ENCODE measurements at regions not wholly inside any gene's neighbourhood (a gene's known extent, or its start where the extent isn't known, plus 50 kb on each side); places are given as distances from the start of the nearest gene placed in this dataset.

DNA sequence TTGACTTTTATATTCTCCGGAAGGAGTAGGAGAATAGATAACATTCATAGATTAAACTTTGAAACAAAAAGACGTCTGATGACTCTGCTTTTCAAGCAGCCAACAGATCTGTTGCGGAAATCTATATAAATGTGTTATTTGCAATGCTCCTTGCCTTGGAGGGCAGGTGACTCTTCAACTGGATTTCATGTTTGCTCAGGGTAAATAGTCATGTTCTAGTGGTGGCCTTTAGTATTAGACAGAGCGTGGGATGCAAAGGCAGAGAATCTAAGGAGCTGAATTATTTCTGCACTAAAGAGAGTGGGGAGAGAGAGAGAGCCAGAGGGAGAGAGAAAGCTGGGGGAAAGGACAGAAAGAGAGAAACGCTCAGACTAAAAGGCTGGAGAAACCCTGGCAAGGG is 454.3 kb downstream of the AJAP1 start:
- DNase-seq = no peak

DNA sequence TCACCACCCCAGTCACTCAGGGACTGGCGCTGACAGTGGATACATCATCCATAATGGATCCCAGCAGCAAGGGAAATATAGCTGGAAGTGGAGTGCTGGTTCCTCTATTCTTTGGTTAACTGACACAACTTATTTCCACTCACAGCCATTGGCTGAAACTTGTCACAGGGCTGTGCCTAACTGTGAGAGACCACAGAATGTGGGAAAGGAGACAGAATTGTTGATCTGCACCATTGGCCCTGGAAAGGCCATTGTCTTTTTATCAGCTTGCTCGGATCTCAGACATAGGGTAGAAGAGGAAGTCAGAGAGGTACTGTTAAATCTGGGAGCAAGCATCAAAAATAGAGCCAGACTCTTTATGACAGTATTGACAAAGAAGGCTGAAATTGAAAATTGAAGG is 451.3 kb downstream of the AJAP1 start:
- DNase-seq = no peak

DNA sequence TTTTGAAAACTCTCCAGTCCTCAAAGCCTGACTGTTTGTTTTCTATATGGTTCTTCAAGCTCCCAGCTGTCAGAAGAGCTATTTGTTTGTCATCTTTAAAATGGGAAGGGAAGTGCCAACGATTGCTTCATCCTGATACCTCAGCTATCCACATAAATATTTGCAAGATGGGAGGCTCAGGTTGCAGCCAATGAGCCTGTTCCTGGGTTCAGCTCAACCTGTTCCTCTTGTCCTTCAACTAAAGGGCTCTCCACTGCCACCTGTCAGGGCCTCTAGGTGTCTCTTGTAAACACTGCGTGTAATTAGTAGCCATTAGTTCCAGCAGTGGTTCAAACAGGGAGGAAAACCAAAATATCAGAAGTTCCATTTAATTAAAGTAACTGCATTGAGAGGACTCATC is 445.1 kb downstream of the AJAP1 start:
- no peak for DNase-seq

DNA sequence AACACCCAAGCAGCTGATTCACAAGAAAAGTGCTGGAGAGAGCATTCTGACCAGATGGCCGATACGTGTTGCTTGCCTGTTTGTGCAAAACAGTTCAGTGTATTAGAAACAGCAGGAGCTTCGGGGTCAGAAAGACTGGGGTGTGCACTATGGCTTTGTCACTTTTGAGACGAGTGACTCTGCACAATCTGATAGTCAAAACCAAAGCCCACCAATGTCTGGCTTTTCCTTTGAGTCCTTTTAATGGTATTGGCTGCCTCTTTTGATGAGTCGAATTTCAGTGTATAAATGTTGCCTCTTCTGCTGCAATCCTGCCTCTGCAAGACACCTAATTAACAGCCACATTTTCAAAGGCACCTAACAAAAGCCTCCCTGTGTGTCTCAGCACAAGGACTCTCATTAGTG is 444.6 kb downstream of the AJAP1 start:
- no peak for DNase-seq

DNA sequence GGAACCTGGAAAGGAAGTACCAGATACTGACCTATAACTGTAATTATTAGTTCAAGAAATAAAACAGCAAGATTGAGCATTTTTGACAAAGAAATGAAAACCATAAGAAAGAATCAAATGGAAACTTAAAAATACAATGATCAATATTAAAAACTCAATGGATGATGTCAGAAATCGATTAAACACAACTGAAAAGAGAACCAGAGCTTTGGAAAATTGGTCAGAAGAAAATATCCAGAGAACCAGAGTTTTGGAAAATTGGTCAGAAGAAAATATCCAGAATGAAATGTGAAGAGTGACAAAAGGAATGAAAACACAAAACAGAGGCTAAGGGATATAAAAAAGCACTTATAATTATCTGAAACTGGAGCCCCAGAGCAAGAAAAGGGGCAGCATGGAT is 438.6 kb downstream of the AJAP1 start:
- no peak for DNase-seq

DNA sequence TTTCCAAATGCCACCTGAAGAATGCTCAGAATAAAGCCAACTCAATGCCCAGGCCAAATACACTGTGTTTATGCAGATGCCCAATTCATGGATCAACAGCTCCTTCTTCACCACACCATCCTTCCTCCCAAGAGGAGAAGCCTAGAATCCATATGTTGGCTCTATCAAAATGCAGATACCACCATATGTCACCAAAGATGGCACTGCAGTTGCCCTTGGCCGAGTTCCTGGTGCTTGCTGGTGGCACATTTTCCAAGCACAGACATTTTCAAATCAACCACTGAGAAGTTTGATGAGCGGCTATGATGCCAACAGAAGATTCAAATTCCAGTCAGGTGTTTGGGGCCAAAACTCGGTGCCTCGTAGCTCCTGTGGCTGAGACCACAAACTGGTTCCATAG is 430.3 kb downstream of the AJAP1 start:
- no peak for DNase-seq

DNA sequence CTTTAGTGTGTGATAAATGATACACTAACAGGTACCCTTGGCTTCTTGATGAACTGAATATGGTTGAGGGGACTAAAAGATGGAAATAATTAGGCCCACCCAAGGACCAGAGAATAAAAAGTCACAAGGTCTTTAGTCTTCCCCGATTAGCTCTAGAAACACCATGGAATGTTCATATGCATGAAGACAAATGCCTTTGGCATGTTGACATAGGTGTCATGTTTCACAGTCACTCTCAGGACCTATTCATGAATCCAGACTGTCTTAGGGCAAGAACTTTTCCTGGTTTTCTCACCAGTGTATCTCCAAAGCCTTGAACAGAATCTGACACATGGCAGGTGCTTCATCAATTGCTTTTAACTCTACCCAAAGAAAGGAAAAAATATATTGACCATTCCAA is 412.8 kb downstream of the AJAP1 start:
- no peak for DNase-seq

DNA sequence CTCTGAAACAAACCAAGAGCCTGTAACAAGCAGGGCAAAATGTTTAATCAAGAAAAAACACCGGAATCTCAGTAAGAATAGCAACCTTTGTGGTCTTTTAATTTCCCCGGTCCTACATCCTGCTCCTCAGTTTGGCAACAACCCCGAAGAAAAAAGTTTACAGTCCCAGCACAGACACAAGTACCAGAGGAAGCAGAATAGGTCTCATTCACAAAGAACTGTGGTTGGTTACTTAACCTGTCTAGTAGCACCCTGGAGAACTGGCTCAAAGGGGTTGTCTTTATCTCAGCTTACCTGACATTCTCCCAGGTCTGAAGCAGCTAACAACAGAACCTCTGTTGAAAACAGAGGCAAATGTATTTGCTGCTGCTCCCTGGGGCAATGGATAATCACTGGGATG is 399.3 kb downstream of the AJAP1 start:
- no peak for DNase-seq

DNA sequence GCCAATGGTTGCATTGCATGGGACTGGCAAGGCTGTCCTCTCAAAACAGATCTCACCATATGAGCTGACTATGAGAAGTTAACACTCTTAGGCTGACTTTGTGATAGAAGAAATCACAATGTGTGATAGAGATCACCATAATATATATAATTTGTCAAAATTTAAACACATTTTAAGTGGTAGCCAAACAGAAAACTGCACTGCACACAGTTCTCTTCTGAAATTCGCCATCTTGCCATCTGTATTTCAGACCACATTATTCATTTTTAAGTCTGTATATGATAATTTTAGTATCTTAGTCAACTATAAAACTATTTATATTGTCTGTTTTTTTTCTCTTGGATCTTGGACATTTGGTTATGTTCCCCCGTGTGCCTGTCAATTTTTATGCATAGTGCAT is 374.7 kb downstream of the AJAP1 start:
- DNase-seq = no peak

DNA sequence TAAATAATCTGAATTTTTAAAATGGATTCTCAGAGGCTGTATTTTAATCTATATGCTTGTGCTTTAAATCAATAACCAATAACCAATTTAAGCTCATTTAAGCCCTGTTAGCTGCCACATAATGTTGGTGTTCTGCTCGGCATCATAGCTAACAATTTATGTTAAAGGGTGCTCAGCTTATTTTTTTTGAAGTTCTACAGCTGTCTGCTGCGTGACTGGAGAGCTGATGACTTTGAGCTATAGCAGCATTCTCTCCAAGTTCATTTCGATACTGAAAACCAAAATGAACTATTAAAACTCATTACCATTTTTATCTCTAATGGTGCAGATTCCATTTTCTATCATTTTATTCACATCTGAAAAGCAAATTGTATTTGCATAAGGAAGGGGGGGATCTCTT is 357.8 kb downstream of the AJAP1 start:
- no peak for DNase-seq

DNA sequence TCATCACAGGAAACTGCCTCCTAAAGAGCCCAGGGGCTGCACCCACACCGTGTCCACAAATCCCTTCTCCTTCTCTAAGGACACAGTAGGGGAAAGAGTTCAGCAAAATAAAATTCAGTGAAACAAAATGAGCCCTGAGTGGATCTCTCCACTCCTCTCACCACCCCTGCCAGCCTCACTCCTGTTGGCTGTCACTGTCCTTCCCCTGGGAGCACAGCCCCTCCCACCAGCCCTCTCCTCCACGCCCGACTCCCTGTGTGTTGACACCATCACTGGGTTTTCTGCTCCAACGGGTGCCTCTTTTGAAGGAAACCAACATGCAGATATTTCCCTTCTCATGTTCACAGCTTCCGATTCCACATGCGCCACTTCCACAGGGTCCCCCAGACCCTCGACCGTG is 356.2 kb downstream of the AJAP1 start:
- no peak for DNase-seq

DNA sequence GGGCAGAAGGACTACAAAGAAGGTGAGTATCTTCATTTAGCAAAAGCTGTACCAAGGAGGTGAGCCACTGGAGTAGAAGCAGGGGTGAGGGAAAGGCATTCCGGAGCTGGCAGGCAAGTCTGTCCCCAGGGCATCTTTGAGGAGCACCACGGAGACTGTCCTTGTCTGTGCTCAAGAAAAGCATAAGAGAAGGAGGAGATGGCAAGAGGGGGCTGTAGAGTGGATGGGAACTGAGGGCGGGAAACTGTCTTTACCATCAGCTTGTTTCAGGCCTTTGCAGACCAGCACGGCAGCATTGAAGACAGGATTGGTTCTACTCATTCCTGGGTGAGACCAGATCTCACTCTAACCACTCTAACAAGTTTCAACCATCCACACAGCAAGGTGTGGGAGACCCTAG is 355.8 kb downstream of the AJAP1 start:
- no peak for DNase-seq

DNA sequence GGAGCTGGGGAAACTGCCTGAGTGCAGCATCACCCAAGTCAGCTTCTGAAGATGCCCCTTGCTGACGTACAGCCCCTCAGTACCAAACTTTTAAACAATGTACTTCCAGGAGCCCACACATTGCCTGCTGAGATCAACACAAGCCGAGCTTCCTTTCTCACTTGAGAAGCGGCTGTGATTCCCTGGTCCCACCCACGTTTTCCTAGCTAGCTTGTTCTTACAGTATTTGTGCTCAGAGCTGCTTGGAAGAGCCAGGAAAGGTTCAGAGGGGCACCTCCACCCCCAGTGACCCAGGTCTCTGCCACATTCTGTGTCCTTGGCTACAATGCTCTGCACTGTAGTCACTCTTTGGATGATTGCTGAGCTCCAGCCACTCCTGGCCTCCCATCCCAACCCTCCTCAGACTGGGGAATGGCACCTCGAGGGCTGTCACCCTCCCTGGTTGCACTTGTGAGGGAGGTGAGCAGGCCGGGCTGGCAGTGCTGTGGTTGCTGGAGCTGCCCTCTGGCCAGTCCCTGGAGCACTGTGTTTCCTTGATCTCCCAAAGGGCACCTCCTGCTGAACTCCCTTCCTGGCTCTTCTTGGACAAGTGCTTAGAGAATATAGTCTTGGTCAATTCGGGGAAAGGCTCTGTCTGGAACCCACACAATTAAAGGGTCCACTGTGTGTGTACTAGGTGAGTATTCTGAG is 355.1 kb downstream of the AJAP1 start:
- DNase-seq = no peak

DNA sequence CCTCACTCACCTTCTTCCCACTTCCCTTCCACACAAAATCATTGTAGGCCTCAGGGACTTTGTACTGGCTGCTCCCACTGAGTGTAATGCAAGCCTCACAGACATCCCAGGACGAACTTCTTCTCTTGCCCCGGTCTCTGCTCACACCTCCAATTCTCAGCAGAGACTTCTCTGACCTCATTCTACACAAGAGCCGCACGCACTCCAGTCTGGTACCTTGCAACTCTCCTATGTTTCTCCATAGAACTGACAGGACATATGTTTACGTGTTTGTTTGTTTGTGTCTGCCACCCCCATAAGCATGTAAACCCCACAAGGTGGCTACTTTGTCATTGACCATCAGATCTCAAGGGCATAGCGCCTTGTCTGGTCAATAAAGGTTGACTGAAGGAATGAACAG is 350.8 kb downstream of the AJAP1 start:
- no peak for DNase-seq

DNA sequence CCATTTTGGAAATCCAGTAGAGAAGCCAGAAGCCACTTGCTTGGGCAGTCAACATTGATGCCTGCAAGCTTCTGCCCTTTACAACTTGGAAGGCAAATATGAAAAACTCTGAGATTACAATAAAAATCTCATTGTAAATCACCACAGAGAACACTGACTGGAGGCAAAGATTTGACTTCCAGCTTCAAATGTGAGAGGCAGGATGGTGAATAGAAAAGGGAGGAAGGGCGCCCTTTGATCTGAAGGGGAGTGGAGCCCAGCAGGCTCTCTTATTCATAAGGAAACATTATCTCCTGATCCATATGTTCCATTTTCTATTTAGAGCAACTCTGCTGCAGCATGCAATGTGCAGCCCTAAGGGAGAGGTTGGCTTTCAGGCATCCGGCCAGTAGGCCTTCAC is 348.3 kb downstream of the AJAP1 start:
- DNase-seq = no peak

DNA sequence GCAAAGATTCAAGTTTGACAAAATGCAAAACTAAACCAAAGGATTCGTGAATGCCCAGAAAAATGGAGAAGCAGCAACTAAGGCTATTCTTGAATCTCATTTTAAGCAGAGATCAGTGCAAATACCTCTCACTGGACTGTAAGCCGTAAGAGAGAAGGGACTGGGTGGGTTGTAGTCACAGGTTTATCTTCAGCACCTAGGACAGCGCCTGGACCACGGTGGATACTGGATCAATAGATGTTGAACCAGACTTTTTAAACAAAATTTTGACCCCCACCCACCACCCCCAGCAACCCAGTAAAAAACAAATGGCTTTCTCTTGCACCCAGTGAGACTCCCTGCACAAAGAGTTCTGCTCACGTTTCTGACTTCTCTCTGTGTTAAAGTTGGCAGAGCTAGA is 347.1 kb downstream of the AJAP1 start:
- DNase-seq = no peak

DNA sequence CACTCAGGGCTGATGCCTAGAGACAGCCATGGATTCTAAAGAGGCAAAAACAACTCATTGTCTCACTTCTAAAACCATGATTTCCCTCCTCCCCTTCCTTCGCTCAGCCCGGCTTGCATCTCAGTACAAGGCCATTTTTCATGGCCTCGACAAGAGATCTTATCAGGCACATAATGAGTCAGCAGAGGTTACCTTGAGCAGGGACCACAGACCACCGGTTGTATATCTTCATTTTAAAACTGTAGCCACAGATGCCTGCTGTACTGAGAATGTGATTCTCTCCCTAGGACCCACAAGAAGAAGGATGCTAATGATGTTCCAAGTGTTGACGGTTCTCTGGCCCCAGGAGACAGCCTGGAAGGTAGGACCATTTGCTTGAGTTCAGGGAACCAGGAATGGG is 331.9 kb downstream of the AJAP1 start:
- no peak for DNase-seq

DNA sequence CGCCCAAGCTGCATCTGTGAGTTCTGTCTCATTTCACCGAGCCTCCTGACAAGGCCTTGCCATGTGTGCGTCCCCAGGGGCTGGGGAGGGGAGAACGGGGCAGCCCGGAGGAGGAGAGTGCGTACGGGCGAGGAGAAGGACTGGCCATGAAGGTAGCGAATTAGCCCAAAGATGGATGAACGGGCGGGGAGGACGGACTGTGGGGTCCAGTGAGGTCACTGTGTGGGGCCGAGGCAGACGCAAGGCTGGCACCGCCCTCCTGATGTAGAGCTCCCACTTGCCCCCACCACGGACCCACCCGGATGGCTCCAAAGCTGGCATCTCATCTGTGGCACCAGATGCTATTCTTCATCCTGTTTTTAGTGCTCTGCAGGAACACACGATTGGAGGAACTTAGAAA is 330.4 kb downstream of the AJAP1 start:
- no peak for DNase-seq

DNA sequence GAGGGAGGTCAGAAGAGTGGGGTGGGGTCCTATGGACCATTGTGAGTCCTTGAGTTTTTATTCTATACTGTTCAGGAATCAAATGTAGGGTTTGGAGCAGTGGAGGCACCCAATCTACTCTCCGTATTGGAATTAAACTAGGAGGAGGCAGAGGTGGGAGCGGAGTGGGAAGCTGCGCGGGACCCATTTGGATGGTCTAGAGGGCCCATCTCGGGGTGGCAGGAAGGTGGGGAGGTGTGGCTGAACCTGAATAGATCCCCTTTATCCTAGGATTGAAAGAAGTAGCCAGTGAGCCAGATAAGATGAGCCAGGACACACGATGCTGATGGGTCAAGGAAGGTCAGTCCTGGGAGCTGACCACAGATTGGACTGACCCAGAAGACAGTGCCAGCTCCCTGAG is 325.8 kb downstream of the AJAP1 start:
- DNase-seq = no peak

DNA sequence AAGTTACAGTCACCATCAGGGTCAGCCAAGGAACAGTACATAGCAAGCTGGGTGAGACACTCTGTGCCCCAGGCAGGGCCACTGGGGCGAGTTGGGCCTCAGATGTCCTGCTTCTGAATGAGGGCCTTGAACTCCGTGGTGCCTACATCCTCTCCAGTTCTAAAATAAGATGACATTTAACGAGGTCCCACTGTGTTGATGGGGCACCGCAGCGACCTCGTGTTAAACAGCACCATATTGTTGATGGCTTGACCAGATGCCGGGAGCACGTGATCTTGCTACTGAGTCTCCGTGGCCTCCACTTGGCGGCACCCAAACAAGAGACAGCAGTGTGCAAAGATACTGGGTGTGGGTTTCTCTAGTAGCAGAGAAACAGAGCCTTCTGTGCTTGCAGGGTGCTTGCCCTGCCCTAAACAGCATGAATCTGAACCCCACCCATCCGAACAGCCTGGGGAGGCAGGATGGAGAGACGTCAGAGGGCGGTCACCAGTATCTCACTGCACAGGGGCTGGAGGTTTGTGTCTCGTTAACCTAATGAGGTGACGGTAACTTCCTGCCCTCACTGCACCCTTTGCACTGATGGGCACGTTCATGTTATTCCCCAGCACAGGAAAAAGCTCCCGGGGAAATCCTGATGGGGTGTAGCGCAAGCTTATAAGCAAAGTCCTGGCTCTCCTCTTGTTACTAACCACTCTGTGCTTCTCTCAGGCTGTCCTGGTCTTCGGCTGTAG is 324.4 kb downstream of the AJAP1 start:
- DNase-seq = no peak

DNA sequence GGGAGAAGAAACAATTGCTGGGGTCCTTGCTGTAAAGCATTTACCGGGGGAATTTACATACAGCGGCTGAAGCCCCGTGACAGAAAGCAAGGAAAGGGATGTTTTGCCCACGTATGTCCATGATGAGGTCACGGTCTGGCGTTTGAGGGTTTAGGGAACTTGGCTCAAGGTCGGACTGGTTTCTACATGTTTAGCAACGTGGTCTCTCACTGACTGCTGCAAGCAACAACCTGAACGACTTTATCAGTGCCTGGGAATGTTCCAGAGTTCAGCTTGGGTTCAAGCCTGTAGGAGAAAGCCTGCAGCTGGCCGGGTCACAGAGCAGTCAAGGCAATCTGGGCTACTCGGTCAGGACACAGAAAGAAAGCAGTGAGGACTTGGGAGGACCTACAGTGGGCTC is 323.3 kb downstream of the AJAP1 start:
- no peak for DNase-seq

DNA sequence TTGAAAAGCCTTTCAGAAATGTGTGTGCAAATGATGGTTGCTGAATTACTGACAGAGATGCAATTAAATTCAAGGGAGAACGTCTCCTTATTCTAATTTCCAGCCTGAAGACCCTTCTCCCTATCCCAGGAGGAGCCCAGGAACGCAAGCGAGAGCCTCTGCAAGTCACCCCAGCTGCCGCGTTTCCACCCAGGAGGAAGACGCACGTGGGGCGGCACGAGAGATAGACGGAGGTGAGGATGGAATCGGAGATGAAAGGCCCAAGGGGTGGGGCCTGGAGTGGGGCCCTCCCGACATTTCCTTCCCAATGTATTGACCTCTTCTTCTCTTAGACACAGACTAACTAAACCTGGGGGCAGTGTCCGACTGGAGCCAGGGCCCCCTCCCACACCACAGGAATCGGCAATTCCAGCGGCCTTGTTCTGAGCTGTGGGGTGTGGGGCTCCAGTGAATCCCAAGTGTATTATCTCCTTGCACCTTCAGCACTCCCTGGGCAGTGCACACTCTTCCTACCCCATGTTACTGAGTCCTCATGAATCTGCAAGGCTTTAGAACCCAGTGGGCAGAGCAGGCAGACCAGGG is 322.5 kb downstream of the AJAP1 start:
- no peak for DNase-seq

DNA sequence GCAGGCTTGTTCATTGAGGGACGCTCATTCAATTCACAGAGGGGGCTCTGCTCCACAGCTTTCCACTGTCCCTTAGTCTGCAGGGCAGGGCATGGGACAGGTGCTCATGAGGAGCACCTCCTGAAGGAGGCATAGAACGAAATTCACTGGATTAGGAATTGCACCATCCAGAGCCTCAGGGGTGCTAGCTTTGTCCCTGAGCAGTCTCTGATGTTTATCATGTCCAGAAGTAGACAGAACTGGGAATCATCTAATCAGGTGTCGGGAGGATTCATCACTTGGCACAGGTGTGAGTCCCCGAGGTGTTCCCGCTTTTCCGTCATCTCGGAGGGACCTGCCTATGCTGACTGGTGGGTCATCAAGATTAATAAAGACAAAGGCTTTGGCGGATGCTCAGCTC is 321.4 kb downstream of the AJAP1 start:
- no peak for DNase-seq

DNA sequence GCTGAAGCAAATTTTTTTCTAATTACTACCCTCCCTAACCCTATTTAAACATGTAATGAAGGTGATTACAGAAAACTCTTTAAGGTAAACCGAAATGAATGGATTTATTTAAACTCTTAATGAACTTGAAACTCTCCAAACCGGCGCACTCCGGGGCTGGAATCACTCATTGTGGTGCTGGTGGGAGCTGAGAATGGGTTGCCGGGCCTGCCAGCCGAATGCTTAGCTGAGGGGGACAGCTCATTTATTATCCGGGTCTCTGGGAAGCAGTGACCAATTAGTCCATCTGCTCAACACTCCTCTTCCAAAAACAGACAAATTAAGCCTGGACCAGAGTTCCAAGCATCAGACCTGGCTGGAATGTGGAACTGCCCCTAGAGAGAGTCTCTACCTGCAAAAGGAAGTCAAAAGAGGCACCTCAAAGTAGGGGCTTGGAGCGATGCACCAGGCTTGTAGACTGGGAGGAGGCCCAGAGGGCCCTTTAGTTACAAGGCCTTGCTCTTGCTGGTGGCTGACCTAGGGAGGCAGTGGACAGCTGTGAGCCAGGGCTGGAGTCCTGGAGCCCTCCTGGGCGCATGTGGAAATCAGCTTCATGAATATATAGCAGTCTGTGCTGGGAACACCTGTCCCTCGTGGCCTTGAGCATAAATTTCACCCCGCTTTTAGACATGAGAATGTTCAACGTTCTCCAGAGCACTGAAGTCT is 320.7 kb downstream of the AJAP1 start:
- no peak for DNase-seq
